ENCODE measurements at regions not wholly inside any gene's neighbourhood (a gene's known extent, or its start where the extent isn't known, plus 50 kb on each side); places are given as distances from the start of the nearest gene placed in this dataset.

GRCh38 chr3:99242271-99242670 is 340.8 kb upstream of the DCBLD2 start:
- TF ChIP-seq CTCF (conservative IDR thresholded peaks at IDR 0.05; ENCODE audit: low read length) (no peak), EZH2phosphoT487 (IDR thresholded peaks at IDR 0.05; ENCODE audit: borderline replicate concordance) (no peak)
